COR-L47 (cell line): ENCODE measurements at regions not wholly inside any gene's neighbourhood (a gene's known extent, or its start where the extent isn't known, plus 50 kb on each side); places are given as distances from the start of the nearest gene placed in this dataset.
"Not testable (repeated sequence)": the region's sequence is repeated elsewhere in the genome, so short reads cannot be mapped to it uniquely, and the experiment has no call there.

Source experiments
- DNase-seq: peaks from one replicate; lab custom pipeline; 2025; lab: John Stamatoyannopoulos, UW

- no peak for DNase-seq
Observed at GRCh38 chr9:90741036-90741435, 60.6 kb upstream of the SYK start.

- no peak for DNase-seq
Observed at GRCh38 chr9:90737742-90738141, 63.9 kb upstream of the SYK start.

GRCh38 chr9:90735952-90736351, 65.7 kb upstream of the SYK start:
- DNase-seq, result peak; percentile 38

GRCh38 chr9:90734631-90735030, 67.0 kb upstream of the SYK start:
- DNase-seq, result no peak

- DNase-seq, result no peak
Observed at GRCh38 chr9:90729351-90729750, 72.3 kb upstream of the SYK start.

GRCh38 chr9:90727488-90727887, 74.1 kb upstream of the SYK start:
- DNase-seq, result no peak

GRCh38 chr9:90726215-90726614, 75.4 kb upstream of the SYK start:
- no peak for DNase-seq

GRCh38 chr9:90724880-90725279, 76.7 kb upstream of the SYK start:
- no peak for DNase-seq

- DNase-seq, result no peak
Observed at GRCh38 chr9:90724112-90724511, 77.5 kb upstream of the SYK start.

- DNase-seq, result no peak
Observed at GRCh38 chr9:90722071-90722470, 79.4 kb upstream of the DIRAS2 start.

- DNase-seq, result no peak
Observed at GRCh38 chr9:90720621-90721265, 78.1 kb upstream of the DIRAS2 start.

- no peak for DNase-seq
Observed at GRCh38 chr9:90706230-90706629, 63.6 kb upstream of the DIRAS2 start.

- DNase-seq, result no peak
Observed at GRCh38 chr9:90702441-90702955, 59.9 kb upstream of the DIRAS2 start.

GRCh38 chr9:90698871-90699440, 56.3 kb upstream of the DIRAS2 start:
- DNase-seq, result no peak

- DNase-seq, result no peak
Observed at GRCh38 chr9:90697808-90698207, 55.2 kb upstream of the DIRAS2 start.

- not testable (repeated sequence) for DNase-seq
Observed at GRCh38 chr9:90694187-90694586, 51.6 kb upstream of the DIRAS2 start.
